Neural progenitor cell (in vitro differentiated cells): ENCODE measurements at regions not wholly inside any gene's neighbourhood (a gene's known extent, or its start where the extent isn't known, plus 50 kb on each side); places are given as distances from the start of the nearest gene placed in this dataset.

Experiments
- EZH2 ChIP-seq: fragments of 200-600 bp; sonication (generic); IDR thresholded peaks from 2 replicates; pipeline ENCODE4 v1.6.1; 2017; ENCODE audit warnings: antibody characterized with exemption, mild to moderate bottlenecking, moderate library complexity
- EZH2phosphoT487 ChIP-seq: fragments of 200-600 bp; sonication (generic); IDR thresholded peaks from 2 replicates; pipeline ENCODE4 v1.6.1; 2017; ENCODE audit warnings: antibody characterized with exemption
- TF ChIP-seq, protein P1 (sequence below): fragments of 200-600 bp; sonication (generic); IDR thresholded peaks from 2 replicates; pipeline ENCODE4 v1.5.1; 2017; ENCODE audit warnings: antibody characterized with exemption, mild to moderate bottlenecking

DNA sequence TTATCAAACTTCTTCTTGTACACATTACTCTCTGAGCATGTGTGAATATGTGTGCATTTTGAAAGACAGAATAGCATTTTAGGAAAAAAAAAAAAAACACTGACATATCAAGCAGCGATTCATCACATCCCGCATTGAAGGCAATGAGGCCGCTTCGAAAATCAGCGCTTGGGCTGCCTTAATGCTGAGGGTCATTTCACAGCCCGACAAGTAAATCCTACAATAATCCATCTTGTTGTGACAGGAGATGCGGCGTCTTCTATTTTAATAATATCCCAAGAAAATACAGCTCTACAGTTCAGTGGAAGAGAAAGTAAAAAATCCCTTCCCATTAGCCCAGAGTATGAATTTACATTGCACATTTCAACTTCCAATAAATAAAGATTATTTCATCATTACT is 389.2 kb upstream of the GRM7 start:
- TF ChIP-seq, protein P1, sequence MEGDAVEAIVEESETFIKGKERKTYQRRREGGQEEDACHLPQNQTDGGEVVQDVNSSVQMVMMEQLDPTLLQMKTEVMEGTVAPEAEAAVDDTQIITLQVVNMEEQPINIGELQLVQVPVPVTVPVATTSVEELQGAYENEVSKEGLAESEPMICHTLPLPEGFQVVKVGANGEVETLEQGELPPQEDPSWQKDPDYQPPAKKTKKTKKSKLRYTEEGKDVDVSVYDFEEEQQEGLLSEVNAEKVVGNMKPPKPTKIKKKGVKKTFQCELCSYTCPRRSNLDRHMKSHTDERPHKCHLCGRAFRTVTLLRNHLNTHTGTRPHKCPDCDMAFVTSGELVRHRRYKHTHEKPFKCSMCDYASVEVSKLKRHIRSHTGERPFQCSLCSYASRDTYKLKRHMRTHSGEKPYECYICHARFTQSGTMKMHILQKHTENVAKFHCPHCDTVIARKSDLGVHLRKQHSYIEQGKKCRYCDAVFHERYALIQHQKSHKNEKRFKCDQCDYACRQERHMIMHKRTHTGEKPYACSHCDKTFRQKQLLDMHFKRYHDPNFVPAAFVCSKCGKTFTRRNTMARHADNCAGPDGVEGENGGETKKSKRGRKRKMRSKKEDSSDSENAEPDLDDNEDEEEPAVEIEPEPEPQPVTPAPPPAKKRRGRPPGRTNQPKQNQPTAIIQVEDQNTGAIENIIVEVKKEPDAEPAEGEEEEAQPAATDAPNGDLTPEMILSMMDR = no peak
- no peak for TF ChIP-seq EZH2
- TF ChIP-seq EZH2phosphoT487 = no peak
